HUDEP-2 (cell line): ENCODE measurements at regions not wholly inside any gene's neighbourhood (a gene's known extent, or its start where the extent isn't known, plus 50 kb on each side); places are given as distances from the start of the nearest gene placed in this dataset.

Experiments
- DNase-seq, 76 experiments: peaks; one replicate each; lab custom pipeline; 2025; ENCODE audit not compliant: unreplicated experiment in 76 of 76; lab: John Stamatoyannopoulos, UW

GRCh38 chr2:51149725-51150124, 117.8 kb upstream of the NRXN1 start:
- DNase-seq = no peak

GRCh38 chr2:51145761-51146160, 113.8 kb upstream of the NRXN1 start:
- DNase-seq = no peak

- DNase-seq = no peak
Measured at GRCh38 chr2:51120754-51121280, 88.9 kb upstream of the NRXN1 start.

- no peak for DNase-seq
Measured at GRCh38 chr2:51111532-51111931, 79.6 kb upstream of the NRXN1 start.

GRCh38 chr2:51108794-51109193, 76.9 kb upstream of the NRXN1 start:
- no peak for DNase-seq

- no peak for DNase-seq
Measured at GRCh38 chr2:51107841-51108240, 75.9 kb upstream of the NRXN1 start.

- DNase-seq = no peak
Measured at GRCh38 chr2:51105811-51106210, 73.9 kb upstream of the NRXN1 start.

- DNase-seq = no peak
Measured at GRCh38 chr2:51103205-51103604, 71.3 kb upstream of the NRXN1 start.

- DNase-seq = no peak
Measured at GRCh38 chr2:51093016-51093415, 61.1 kb upstream of the NRXN1 start.

- no peak for DNase-seq
Measured at GRCh38 chr2:51085420-51086068, 53.6 kb upstream of the NRXN1 start.

GRCh38 chr2:51084750-51085149, 52.8 kb upstream of the NRXN1 start:
- no peak for DNase-seq
